A549 (cell line): ENCODE measurements at regions not wholly inside any gene's neighbourhood (a gene's known extent, or its start where the extent isn't known, plus 50 kb on each side); places are given as distances from the start of the nearest gene placed in this dataset.
"Not testable (repeated sequence)": the region's sequence is repeated elsewhere in the genome, so short reads cannot be mapped to it uniquely, and the experiment has no call there.

ENCODE experiments used
- ATAC-seq, 2 experiments: fragments of 200-7000 bp in 1 of 2; fragments of >200 bp in 1 of 2; cut with Nextera tagmentation in 1 of 2; cut with Tn5 transposase in 1 of 2; 3 replicates each; pipeline versions ENCODE4 v1.8.0 to v1.9.1; 2018 to 2020; ENCODE audit warnings: mild to moderate bottlenecking in 1 of 2, moderate library complexity in 1 of 2
- CTCF ChIA-PET: fragments of 300-600 bp; sonication (Branson Sonifier 250); formaldehyde crosslinking; extraction: SDS; loops from one replicate; lab custom pipeline; 2021; ENCODE audit warnings: antibody characterized with exemption, inconsistent platforms; lab: Yijun Ruan, JAX
- POLR2A ChIA-PET: fragments of 350-600 bp; formaldehyde crosslinking; extraction: SDS; loops from one replicate; lab custom pipeline; 2021; ENCODE audit warnings: antibody characterized with exemption, inconsistent platforms; lab: Yijun Ruan, JAX
- DNase-seq, 2 experiments: peaks; one replicate each; pipeline versions ENCODE4 v3.0.0 to v3.0.0-alpha.2; 2011 to 2016; ENCODE audit warnings: low read depth in 1 of 2, low spot score in 1 of 2
- FAIRE-seq: peaks from 2 replicates; lab custom pipeline; 2011; peaks lifted over from hg19 to GRCh38; lab: Jason Lieb, UNC
- H3K27ac ChIP-seq, 2 experiments: fragments of >200 bp; sonication (Bioruptor Twin); formaldehyde crosslinking; 3 replicates each; pipeline ENCODE4 v1.5.1; 2016 to 2017
- H3K4me1 ChIP-seq: fragments of >200 bp; sonication (Bioruptor Twin); formaldehyde crosslinking; 3 replicates; pipeline ENCODE4 v1.6.1; 2016
- H3K4me2 ChIP-seq: fragments of >200 bp; sonication (Bioruptor Twin); formaldehyde crosslinking; 3 replicates; pipeline ENCODE4 v1.6.1; 2016
- H3K4me3 ChIP-seq: fragments of >200 bp; sonication (Bioruptor Twin); formaldehyde crosslinking; 3 replicates; pipeline ENCODE4 v1.5.1; 2016
- H3K9me3 ChIP-seq: fragments of >200 bp; sonication (Bioruptor Twin); formaldehyde crosslinking; 3 replicates; pipeline ENCODE4 v1.6.1; 2016
- WGBS: methylation state at CpG from one replicate; pipeline ENCODE4 v1.1.6; 2017; ENCODE audit errors: missing lambda C conversion rate; 5-methylcytosine and 5-hydroxymethylcytosine counted together

DNA sequence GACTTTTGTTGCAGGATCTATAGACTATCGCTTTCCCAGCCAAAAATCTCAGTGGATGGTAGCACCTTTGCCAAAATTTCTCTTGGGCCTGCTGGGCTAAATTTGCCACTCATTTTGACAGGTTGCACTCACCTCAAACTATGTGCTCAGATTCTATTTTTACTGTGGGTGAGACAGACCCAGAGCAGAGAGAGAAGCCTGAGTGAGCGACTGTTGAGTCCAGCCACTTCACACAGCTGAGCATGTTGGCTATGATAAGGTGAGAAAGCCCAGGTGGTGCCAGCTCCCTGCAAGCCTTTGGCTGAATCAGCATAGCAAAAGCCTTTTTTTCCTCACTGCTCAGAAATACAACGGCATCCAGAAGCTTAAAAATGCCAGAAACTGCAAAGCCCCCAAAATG lies 59.5 kb upstream of the CDY1B start:
- CTCF ChIA-PET, POLR2A ChIA-PET, DNase-seq, H3K4me1 ChIP-seq, H3K9me3 ChIP-seq, H3K4me2 ChIP-seq, ATAC-seq, H3K27ac ChIP-seq, FAIRE-seq, H3K4me3 ChIP-seq: not testable (repeated sequence)
- no CpG with 5 or more reads among the region's 3 CpGs for WGBS

DNA sequence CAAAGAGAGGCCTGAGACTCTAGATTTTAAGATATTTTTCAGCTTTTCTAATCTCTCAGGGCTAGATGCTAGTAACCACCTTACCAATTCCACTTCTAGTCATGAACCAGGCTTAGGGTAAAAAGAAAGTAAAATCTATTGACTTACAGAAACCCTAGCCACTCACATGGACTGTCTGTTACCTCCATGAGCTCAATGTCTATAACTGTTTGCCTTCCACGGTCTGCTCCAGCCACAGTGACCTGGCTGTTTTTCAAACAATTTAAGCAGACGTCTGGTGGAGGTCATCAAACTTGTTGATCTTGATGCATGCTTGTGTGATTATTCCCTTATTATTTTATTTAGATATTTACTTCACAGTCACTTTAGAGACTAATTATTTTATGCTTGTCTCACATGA lies 51.2 kb upstream of the CDY1B start:
- POLR2A ChIA-PET, FAIRE-seq, CTCF ChIA-PET, H3K4me2 ChIP-seq, H3K4me1 ChIP-seq, H3K4me3 ChIP-seq, DNase-seq, H3K9me3 ChIP-seq, H3K27ac ChIP-seq: not testable (repeated sequence)
- WGBS, result no CpG with 5 or more reads among the region's 2 CpGs
- peak in 1 of 2 experiments; percentile 50; a peak in 2 of 6 replicates for ATAC-seq
